A549 (cell line): ENCODE measurements at regions not wholly inside any gene's neighbourhood (a gene's known extent, or its start where the extent isn't known, plus 50 kb on each side); places are given as distances from the start of the nearest gene placed in this dataset.

ENCODE experiments used
- CTCF ChIP-seq: fragments of >200 bp; sonication (Bioruptor Twin); formaldehyde crosslinking; IDR thresholded peaks from 3 replicates; pipeline ENCODE4 v1.5.1; 2016
- MAFK ChIP-seq: fragments of 450-650 bp; IDR thresholded peaks from 2 replicates; pipeline ENCODE4 v1.6.1; 2014; ENCODE audit not compliant: partially characterized antibody
- POLR2AphosphoS2 ChIP-seq: conservative IDR thresholded peaks from 2 replicates; pipeline ENCODE4 v1.6.1; 2012; ENCODE audit warnings: low read length, improper control_type of control experiment, inconsistent platforms
- SREBF2 ChIP-seq: fragments of 450-650 bp; IDR thresholded peaks from 2 replicates; pipeline ENCODE4 v1.6.1; 2014; ENCODE audit warnings: mild to moderate bottlenecking, moderate library complexity

GRCh38 chr3:30539206-30539605 is 67.2 kb upstream of the TGFBR2 start:
- no peak for TF ChIP-seq MAFK
- no peak for TF ChIP-seq POLR2AphosphoS2
- no peak for TF ChIP-seq SREBF2
- TF ChIP-seq CTCF, result no peak
